Gastrocnemius medialis (tissue), 4 donors: ENCODE measurements at regions not wholly inside any gene's neighbourhood (a gene's known extent, or its start where the extent isn't known, plus 50 kb on each side); places are given as distances from the start of the nearest gene placed in this dataset.

Experiments
- CTCF ChIP-seq, 5 experiments: fragments of 450-650 bp in 3 of 5; fragments of 200-600 bp in 2 of 5; sonication (generic) in 2 of 5; IDR thresholded peaks in 4 of 5; conservative IDR thresholded peaks in 1 of 5; 1 replicate in 4 of 5; 2 replicates in 1 of 5; pipeline ENCODE4 v1.5.1; 2016 to 2019; ENCODE audit warnings: antibody characterized with exemption in 5 of 5, mild to moderate bottlenecking in 3 of 5, moderate library complexity in 3 of 5
- POLR2A ChIP-seq, 2 donors: fragments of 450-650 bp; IDR thresholded peaks; one replicate each; pipeline ENCODE4 v1.6.1; 2017; ENCODE audit warnings: antibody characterized with exemption in 2 of 2, mild to moderate bottlenecking in 2 of 2, moderate library complexity in 2 of 2

- TF ChIP-seq POLR2A (IDR thresholded peaks at IDR 0.05) = no peak
- TF ChIP-seq CTCF (IDR thresholded peaks at IDR 0.05 in 4 of 5, conservative IDR thresholded peaks at IDR 0.05 in 1 of 5) = no peak
Observed at GRCh38 chr6:132215805-132216204, 185.5 kb downstream of the MOXD1 start.
